Activated T-cell treated with anti-CD3 and anti-CD28 coated beads for 1 hour (primary cell): ENCODE measurements at regions not wholly inside any gene's neighbourhood (a gene's known extent, or its start where the extent isn't known, plus 50 kb on each side); places are given as distances from the start of the nearest gene placed in this dataset.
"Not testable (repeated sequence)": the region's sequence is repeated elsewhere in the genome, so short reads cannot be mapped to it uniquely, and the experiment has no call there.

ENCODE experiments used
- DNase-seq: peaks from one replicate; pipeline ENCODE4 v3.0.0-alpha.2; 2020; ENCODE audit warnings: low read depth

DNA sequence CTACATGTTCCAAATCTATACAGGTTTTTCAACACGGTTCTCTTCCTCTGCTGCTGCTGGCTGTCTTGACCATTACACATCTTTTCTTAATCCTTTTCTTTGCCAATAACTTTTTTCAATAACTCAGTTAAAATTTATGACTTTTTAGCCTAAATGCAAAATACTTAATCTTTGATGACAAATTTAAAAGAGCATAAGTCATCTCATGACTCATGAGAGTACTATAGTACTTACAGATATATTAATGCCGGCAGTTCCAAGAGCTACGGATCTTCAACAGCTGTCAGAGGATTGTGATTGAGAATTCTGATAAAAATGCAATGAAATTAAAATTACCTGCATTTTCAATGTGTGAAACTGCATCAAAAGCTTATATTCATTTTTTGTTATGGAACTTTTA, 105.5 kb downstream of the KPNA2 start:
- DNase-seq, result no peak

DNA sequence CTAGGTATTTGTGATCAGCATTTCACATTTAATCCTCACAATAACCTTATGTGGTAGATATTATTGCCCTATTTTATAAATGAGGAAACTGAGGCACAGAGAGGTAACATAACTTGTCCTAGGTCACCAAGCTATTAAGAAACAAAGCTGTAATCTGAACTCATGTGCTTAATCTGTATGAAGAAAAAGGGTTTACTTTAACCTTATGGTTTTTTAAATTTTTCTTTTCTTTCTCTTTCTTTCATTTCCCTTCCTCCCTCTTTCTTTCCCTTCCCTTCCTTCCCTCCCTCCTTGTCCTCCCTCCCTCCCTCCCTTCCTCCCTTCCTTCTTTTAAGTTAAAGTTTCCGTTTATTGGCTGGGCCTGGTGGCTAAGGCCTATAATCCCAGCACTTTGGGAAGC, 105.2 kb upstream of the AMZ2 start:
- no peak for DNase-seq

GRCh38 chr17:68143425-68143824, 104.4 kb upstream of the AMZ2 start:
- DNase-seq, result no peak

- no peak for DNase-seq
Measured at GRCh38 chr17:68145088-68145487, 102.8 kb upstream of the AMZ2 start.

- DNase-seq, result no peak
Measured at GRCh38 chr17:68148936-68149335, 98.9 kb upstream of the AMZ2 start.

- no peak for DNase-seq
Measured at GRCh38 chr17:68152161-68152571, 95.7 kb upstream of the AMZ2 start.

- DNase-seq, result no peak
Measured at GRCh38 chr17:68155692-68156091, 92.2 kb upstream of the AMZ2 start.

- no peak for DNase-seq
Measured at GRCh38 chr17:68161644-68162428, 86.0 kb upstream of the AMZ2 start.

GRCh38 chr17:68168273-68169164, 79.3 kb upstream of the AMZ2 start:
- DNase-seq, result not testable (repeated sequence)

GRCh38 chr17:68169165-68169821, 78.5 kb upstream of the AMZ2 start:
- DNase-seq, result not testable (repeated sequence)

DNA sequence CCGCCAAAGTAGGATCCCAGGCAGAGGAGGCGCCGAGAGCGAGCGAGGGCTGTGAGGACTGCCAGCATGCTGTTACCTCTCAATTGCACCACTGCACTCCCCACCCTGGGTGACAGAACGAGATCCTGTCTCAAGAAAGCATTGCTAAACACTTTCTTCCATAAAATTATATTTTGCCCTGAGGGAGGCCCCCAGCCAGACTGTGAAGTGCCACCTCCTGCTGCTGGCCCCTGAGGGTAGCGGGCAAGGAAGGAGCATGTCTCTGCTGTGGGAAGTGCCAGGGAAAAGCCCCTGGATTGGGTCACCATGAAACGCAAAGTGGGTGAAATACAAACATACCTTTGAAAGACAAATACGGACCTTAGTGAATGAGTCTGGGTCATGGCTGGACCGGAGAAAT, 78.0 kb upstream of the AMZ2 start:
- no peak for DNase-seq

DNA sequence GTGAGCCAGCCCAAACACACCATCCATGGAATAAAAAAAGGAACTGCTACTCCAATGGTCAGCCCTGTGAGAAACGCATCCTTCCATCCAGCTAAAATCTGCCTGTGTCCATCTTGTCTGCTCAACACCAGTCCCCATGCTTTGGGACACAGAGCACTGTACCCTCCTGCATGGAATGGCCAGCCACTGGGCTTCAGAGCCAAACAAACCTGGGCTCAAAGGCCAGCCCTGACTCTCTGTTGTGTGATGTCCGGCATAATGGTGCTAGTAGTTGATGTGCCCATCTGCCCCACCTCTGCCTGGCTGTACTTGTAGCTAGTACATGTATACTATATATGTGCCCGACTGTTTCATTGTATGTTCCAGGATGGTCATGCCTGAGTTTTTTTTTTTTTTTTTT, 77.6 kb upstream of the AMZ2 start:
- DNase-seq, result no peak

- DNase-seq, result peak; percentile 65
Measured at GRCh38 chr17:68172461-68172954, 75.3 kb upstream of the AMZ2 start.

DNA sequence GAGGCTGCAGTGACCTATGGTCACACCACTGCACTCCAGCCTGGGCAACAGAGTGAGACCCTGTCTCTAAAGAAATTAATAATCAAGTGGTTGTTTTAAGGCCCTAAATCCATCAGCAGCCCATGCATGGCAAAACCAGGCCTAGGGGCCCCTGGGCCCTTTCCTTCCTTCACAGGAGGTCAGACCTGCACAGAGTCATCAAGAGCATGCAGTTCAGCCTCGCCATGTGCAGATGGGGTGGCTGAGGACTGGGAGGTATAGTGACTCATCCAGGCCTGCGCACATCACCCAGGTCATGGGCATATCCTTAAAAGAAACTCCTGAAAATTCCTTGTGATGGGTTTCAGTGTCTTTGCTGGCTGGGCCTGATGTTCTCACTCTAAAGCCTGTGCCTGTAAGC, 72.4 kb upstream of the AMZ2 start:
- DNase-seq, result no peak

GRCh38 chr17:68175905-68176304, 71.9 kb upstream of the AMZ2 start:
- DNase-seq, result no peak

DNA sequence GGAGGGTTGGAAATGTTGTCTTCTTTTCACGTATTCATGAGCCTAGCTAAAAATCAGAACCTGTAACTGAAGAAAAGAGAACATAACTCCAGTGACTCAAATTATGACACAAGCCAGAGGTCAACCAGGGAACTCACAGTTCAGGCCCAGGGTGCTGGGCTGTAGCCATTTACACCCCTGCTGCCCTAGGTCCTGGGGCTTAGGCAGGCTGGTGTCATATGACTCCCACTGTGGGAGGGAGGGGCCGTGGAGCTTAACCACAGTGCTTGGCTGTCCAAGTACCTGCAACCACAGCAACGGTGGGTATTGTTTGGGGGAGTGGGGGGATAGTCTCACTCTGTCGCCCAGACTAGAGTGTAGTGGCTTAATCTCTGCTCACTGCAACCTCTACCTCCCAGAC, 71.1 kb upstream of the AMZ2 start:
- DNase-seq, result no peak

DNA sequence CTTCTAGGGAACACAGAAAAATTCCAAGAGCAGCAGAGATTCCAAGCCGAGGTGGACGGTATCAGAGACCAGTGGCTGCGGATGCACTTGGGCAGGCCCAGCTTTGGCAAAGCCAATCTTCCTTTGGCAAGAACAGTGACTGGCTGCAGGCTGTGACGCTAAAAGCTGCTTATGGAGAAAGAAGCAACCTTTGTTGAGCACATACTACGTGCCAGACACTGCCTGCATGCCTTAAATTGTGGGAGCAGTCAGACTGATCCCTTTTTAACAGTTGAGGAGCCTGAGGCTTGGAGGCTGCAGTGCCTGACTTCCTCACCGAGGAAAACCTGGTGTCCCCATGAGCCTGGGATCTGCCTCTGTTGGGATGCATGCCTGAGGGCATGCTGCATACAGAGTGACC, 69.0 kb upstream of the AMZ2 start:
- DNase-seq, result no peak

GRCh38 chr17:68179236-68179925, 68.5 kb upstream of the AMZ2 start:
- DNase-seq, result no peak

DNA sequence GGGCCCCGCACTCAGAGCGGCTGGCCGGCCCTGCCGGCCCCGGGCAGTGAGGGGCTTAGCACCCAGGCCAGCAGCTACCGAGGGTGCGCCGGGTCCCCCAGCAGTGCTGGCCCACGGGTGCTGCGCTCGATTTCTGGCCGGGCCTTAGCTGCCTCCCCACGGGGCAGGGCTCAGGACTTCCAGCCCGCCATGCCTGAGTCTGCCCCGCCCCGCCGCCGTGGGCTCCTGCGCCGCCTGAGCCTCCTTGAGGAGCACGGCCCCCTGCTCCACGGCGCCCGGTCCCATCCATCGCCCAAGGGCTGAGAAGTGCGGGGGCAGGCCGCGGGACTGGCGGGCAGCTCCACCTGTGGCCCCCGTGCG, 67.9 kb upstream of the AMZ2 start:
- DNase-seq, result no peak

DNA sequence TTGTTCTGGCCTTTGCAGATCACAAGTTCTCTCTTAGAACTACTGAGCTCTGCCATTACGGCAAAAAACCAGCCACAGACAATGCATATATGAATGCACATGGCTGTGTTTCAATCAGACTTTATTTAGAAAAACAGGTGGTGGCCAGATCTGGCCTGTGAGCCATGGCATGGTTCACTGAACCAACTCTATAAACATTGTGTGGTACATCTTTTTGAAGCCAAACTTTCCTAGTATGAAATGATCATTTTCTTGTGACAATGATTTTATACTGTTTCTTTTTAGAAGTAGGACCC, 65.9 kb upstream of the AMZ2 start:
- DNase-seq, result no peak

GRCh38 chr17:68182940-68183551, 64.8 kb upstream of the AMZ2 start:
- DNase-seq, result peak; percentile 43

DNA sequence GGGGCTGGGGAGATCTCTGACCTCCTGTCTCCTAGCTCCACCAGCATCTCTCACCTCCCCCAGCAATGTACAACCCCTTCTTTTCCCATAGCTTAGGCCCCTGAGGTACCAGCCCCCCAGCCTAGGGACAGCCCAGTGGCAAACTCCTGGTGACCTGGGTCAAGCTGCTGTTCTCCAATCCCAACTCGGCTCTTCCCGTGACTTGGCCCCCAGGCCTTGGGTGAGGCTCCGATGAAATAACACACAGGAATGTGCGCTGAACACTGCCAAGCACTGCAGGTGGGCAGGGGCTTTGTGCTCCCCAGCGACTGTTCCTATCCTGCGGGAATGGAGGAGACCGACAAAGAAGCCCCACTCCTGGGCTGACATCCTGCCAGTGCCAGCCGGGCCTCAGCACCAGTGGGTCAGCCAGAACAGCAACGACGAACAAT, 63.7 kb upstream of the AMZ2 start:
- no peak for DNase-seq
